HCT116 (cell line): ENCODE measurements at regions not wholly inside any gene's neighbourhood (a gene's known extent, or its start where the extent isn't known, plus 50 kb on each side); places are given as distances from the start of the nearest gene placed in this dataset.

Experiments used
- ATAC-seq: fragments of 200-7000 bp; cut with Tn5 transposase; 2 replicates; pipeline ENCODE4 v1.9.1; 2020; ENCODE audit warnings: mild to moderate bottlenecking, moderate library complexity
- BruUV-seq: library from RNA; stranded (reverse); fragments of 400-500 nt; replicated peaks from 2 replicates; lab custom pipeline; 2021; lab: Mats Ljungman, UMichigan
- CTCF ChIA-PET: fragments of 300-600 bp; sonication (Branson Sonifier 250); formaldehyde crosslinking; loops from one replicate; lab custom pipeline; 2021; ENCODE audit warnings: antibody characterized with exemption; lab: Charles Lee
- POLR2A ChIA-PET: fragments of 300-600, 350-600 bp; sonication (Branson Sonifier 250); formaldehyde crosslinking; loops from one replicate; lab custom pipeline; 2021; ENCODE audit warnings: antibody characterized with exemption; lab: Charles Lee
- RAD21 ChIA-PET, 2 experiments: fragments of 300-600 bp; sonication (Branson Sonifier 250); formaldehyde crosslinking; loops; one replicate each; lab custom pipeline; 2023; ENCODE audit warnings: low total read pairs in 2 of 2; ENCODE audit not compliant: uncharacterized antibody in 2 of 2, unreplicated experiment in 2 of 2, low non-redundant PET in 1 of 2; lab: Charles Lee
- DNase-seq: peaks from one replicate; pipeline ENCODE4 v3.0.0-alpha.2; 2010; ENCODE audit warnings: low read depth, low spot score
- H2AFZ ChIP-seq: fragments of 200-600 bp; shearing (Covaris generic), sonication (generic); 2 replicates; pipeline ENCODE4 v1.6.1; 2017; ENCODE audit warnings: low read depth, mixed run types, mixed read lengths, antibody characterized with exemption, low read length; ENCODE audit not compliant: poor library complexity, severe bottlenecking
- H3K27ac ChIP-seq: 2 replicates; pipeline ENCODE4 v1.5.1; 2012; ENCODE audit warnings: low read depth, low read length
- H3K27me3 ChIP-seq: fragments of 200-600 bp; sonication (generic); 2 replicates; pipeline ENCODE4 v1.6.1; 2016; ENCODE audit warnings: mixed run types, low read length, mixed read lengths; ENCODE audit not compliant: insufficient read depth
- H3K36me3 ChIP-seq, 2 experiments: fragments of 200-500 bp in 1 of 2; fragments of 200-600 bp in 1 of 2; sonication (Bioruptor generic) in 1 of 2; sonication (generic) in 1 of 2; 2 replicates each; pipeline versions ENCODE4 v1.5.1 to v1.6.1; 2014 to 2016; ENCODE audit warnings: low read length in 2 of 2, inconsistent platforms in 1 of 2, mixed read lengths in 1 of 2, mixed run types in 1 of 2; ENCODE audit not compliant: insufficient read depth in 2 of 2, control insufficient read depth in 1 of 2
- H3K4me1 ChIP-seq, 2 experiments: fragments of 200-600 bp in 1 of 2; sonication (generic) in 1 of 2; 2 replicates each; pipeline versions ENCODE4 v1.5.1 to v1.6.1; 2012 to 2017; ENCODE audit warnings: low read length in 2 of 2, inconsistent platforms in 1 of 2, mild to moderate bottlenecking in 1 of 2, mixed read lengths in 1 of 2, mixed run types in 1 of 2, moderate library complexity in 1 of 2; ENCODE audit not compliant: insufficient read depth in 2 of 2, control insufficient read depth in 1 of 2
- H3K4me2 ChIP-seq: fragments of 200-600 bp; sonication (generic); 2 replicates; pipeline ENCODE4 v1.6.1; 2017; ENCODE audit warnings: mixed run types, low read length, mixed read lengths
- H3K4me3 ChIP-seq, 2 experiments: fragments of 200-600 bp in 1 of 2; sonication (generic) in 1 of 2; replicated peaks in 1 of 2; 2 replicates each; pipeline ENCODE4 v1.5.1; 2011 to 2016; ENCODE audit warnings: low read length in 2 of 2, control low read depth in 1 of 2, low read depth in 1 of 2, mild to moderate bottlenecking in 1 of 2, mixed read lengths in 1 of 2, mixed run types in 1 of 2
- H3K79me2 ChIP-seq: fragments of 200-600 bp; sonication (generic); 2 replicates; pipeline ENCODE4 v1.6.1; 2017; ENCODE audit warnings: mild to moderate bottlenecking, mixed run types, low read length, moderate library complexity, mixed read lengths; ENCODE audit not compliant: insufficient read depth
- H3K9ac ChIP-seq: fragments of 200-600 bp; sonication (generic); 2 replicates; pipeline ENCODE4 v1.6.1; 2016; ENCODE audit warnings: low read length, mixed read lengths
- H3K9me2 ChIP-seq: fragments of 200-600 bp; sonication (generic), shearing (Covaris generic); 2 replicates; pipeline ENCODE4 v1.6.1; 2017; ENCODE audit warnings: mixed run types, mild to moderate bottlenecking, moderate library complexity; ENCODE audit not compliant: insufficient read depth
- H3K9me3 ChIP-seq, 2 experiments: fragments of 200-500 bp in 1 of 2; fragments of 200-600 bp in 1 of 2; sonication (Bioruptor generic) in 1 of 2; sonication (generic) in 1 of 2; 2 replicates each; pipeline ENCODE4 v1.6.1; 2014 to 2017; ENCODE audit warnings: low read length in 2 of 2, mixed read lengths in 2 of 2, inconsistent platforms in 1 of 2, low read depth in 1 of 2, mild to moderate bottlenecking in 1 of 2, mixed run types in 1 of 2, moderate library complexity in 1 of 2; ENCODE audit not compliant: control insufficient read depth in 1 of 2, insufficient read depth in 1 of 2
- H4K20me1 ChIP-seq: fragments of 200-600 bp; sonication (generic), shearing (Covaris generic); 2 replicates; pipeline ENCODE4 v1.6.1; 2017; ENCODE audit warnings: mixed run types, mild to moderate bottlenecking, moderate library complexity; ENCODE audit not compliant: insufficient read depth
- ATF3 ChIP-seq: IDR thresholded peaks from 2 replicates; pipeline ENCODE4 v1.6.1; 2012
- CEBPB ChIP-seq: IDR thresholded peaks from 2 replicates; pipeline ENCODE4 v1.6.1; 2012; ENCODE audit warnings: low read depth
- CTCF ChIP-seq, 3 experiments: fragments of 200-600 bp in 1 of 3; sonication (generic) in 1 of 3; IDR thresholded peaks in 2 of 3; conservative IDR thresholded peaks in 1 of 3; 2 replicates each; pipeline ENCODE4 v1.5.1; 2012 to 2017; ENCODE audit warnings: low read depth in 2 of 3, low read length in 2 of 3, antibody characterized with exemption in 1 of 3, borderline replicate concordance in 1 of 3, control low read depth in 1 of 3, mild to moderate bottlenecking in 1 of 3, mixed read lengths in 1 of 3, mixed run types in 1 of 3, moderate library complexity in 1 of 3; ENCODE audit not compliant: insufficient read depth in 1 of 3
- EGR1 ChIP-seq: IDR thresholded peaks from 2 replicates; pipeline ENCODE4 v1.6.1; 2012; ENCODE audit warnings: low read depth
- ELF1 ChIP-seq: IDR thresholded peaks from 2 replicates; pipeline ENCODE4 v1.6.1; 2012; ENCODE audit warnings: low read depth, borderline replicate concordance
- EZH2 ChIP-seq: fragments of 200-600 bp; sonication (generic); IDR thresholded peaks from 2 replicates; pipeline ENCODE4 v1.6.1; 2017; ENCODE audit warnings: antibody characterized with exemption, mixed run types
- POLR2A ChIP-seq: IDR thresholded peaks from 2 replicates; pipeline ENCODE4 v1.7.0; 2011; ENCODE audit warnings: borderline replicate concordance; ENCODE audit not compliant: insufficient read depth, insufficient read length; ENCODE audit errors: extremely low read depth
- POLR2AphosphoS5 ChIP-seq: IDR thresholded peaks from 2 replicates; pipeline ENCODE4 v1.6.1; 2011; ENCODE audit warnings: mild to moderate bottlenecking, low read depth, low read length, moderate library complexity
- REST ChIP-seq: IDR thresholded peaks from 2 replicates; pipeline ENCODE4 v1.6.1; 2012; ENCODE audit warnings: low read depth
- ZBTB33 ChIP-seq: IDR thresholded peaks from 2 replicates; pipeline ENCODE4 v1.6.1; 2011; ENCODE audit warnings: mild to moderate bottlenecking, low read length, moderate library complexity; ENCODE audit not compliant: insufficient replicate concordance; ENCODE audit errors: extremely low read depth
- ZNF274 ChIP-seq: fragments of 200-500 bp; sonication (Bioruptor generic); IDR thresholded peaks from 2 replicates; pipeline ENCODE4 v1.6.1; 2014; ENCODE audit warnings: mild to moderate bottlenecking, low read depth, low read length, inconsistent platforms
- intact Hi-C: fragments of 100-400 bp; cut with micrococcal nuclease; formaldehyde crosslinking; loops from 2 replicates; pipeline ENCODE4 v1.10.0; 2022

- BruUV-seq = no TSS peak
- DNase-seq (no peak), ATAC-seq (no peak)
- intact Hi-C loops = no loop called here
- Histone ChIP-seq H3K9me2 (no peaks in the 10 kb centered on the region), H2AFZ (no peak overlapping the region), H3K79me2 (no peaks in the 10 kb centered on the region), H3K9ac (no peak overlapping the region), H3K27me3 (no peaks in the 10 kb centered on the region), H3K4me2 (no peak overlapping the region), H3K36me3 (no peaks in the 10 kb centered on the region), H4K20me1 (no peaks in the 10 kb centered on the region), H3K4me1 (no peaks in the 10 kb centered on the region), H3K27ac (no peak overlapping the region), H3K4me3 (no peak overlapping the region), H3K9me3 (no peaks in the 10 kb centered on the region)
- ChIA-PET POLR2A (no interaction called here), RAD21 (no interaction called here), CTCF (no interaction called here)
- no peak for TF ChIP-seq POLR2A
- TF ChIP-seq REST = no peak
- no peak for TF ChIP-seq EZH2
- TF ChIP-seq POLR2AphosphoS5 = no peak
- no peak for TF ChIP-seq CTCF (IDR thresholded peaks at IDR 0.05 in 2 of 3, conservative IDR thresholded peaks at IDR 0.05 in 1 of 3; ENCODE audit: borderline replicate concordance in 1 of 3, insufficient read depth in 1 of 3, low read depth in 2 of 3, low read length in 2 of 3)
- no peak for TF ChIP-seq ZNF274
- no peak for TF ChIP-seq ZBTB33
- TF ChIP-seq CEBPB = no peak
- TF ChIP-seq ATF3 = no peak
- no peak for TF ChIP-seq ELF1
- no peak for TF ChIP-seq EGR1
These were observed 257.0 kb downstream of the ETNK1 start for GRCh38 chr12:22881878-22882385.
